Psoas muscle (tissue), 7 donors: ENCODE measurements at regions not wholly inside any gene's neighbourhood (a gene's known extent, or its start where the extent isn't known, plus 50 kb on each side); places are given as distances from the start of the nearest gene placed in this dataset.

Source experiments
- ATAC-seq, 4 donors: fragments of 200-7000 bp; cut with Tn5 transposase; one replicate each; pipeline ENCODE4 v1.9.1; 2020; ENCODE audit warnings: moderate library complexity in 3 of 4, mild to moderate bottlenecking in 2 of 4
- DNase-seq, 2 donors: peaks; one replicate each; pipeline ENCODE4 v3.0.0-alpha.2; 2020
- H3K27ac ChIP-seq: fragments of 200-600 bp; one replicate; pipeline ENCODE4 v1.8.0; 2022
- H3K27me3 ChIP-seq, 3 donors: fragments of 200-600 bp in 1 of 3; one replicate each; pipeline versions ENCODE4 v1.6.1 to v1.8.0; 2013 to 2022; ENCODE audit warnings: low read length in 2 of 3, mild to moderate bottlenecking in 2 of 3, moderate library complexity in 1 of 3; ENCODE audit not compliant: insufficient read depth in 3 of 3
- H3K36me3 ChIP-seq, 2 donors: fragments of 200-600 bp in 1 of 2; one replicate each; pipeline versions ENCODE4 v1.6.1 to v1.8.0; 2013 to 2022; ENCODE audit warnings: low read depth in 1 of 2, mild to moderate bottlenecking in 1 of 2, moderate library complexity in 1 of 2; ENCODE audit not compliant: insufficient read depth in 1 of 2
- H3K4me1 ChIP-seq: fragments of 200-600 bp; one replicate; pipeline ENCODE4 v1.8.0; 2022
- H3K4me3 ChIP-seq: fragments of 200-600 bp; one replicate; pipeline ENCODE4 v1.8.0; 2022; ENCODE audit warnings: mild to moderate bottlenecking
- H3K9me3 ChIP-seq: fragments of 200-600 bp; one replicate; pipeline ENCODE4 v1.8.0; 2022
- CTCF ChIP-seq: fragments of 200-600 bp; IDR thresholded peaks from one replicate; pipeline ENCODE4 v1.8.0; 2022; ENCODE audit warnings: antibody characterized with exemption
- WGBS, 3 donors: extraction: QIAGEN DNeasy Blood & Tissue Kit; methylation state at CpG; one replicate each; pipeline versions ENCODE4 v1.1.6 to v1.1.7; 2013; 5-methylcytosine and 5-hydroxymethylcytosine counted together
- intact Hi-C, 2 donors: fragments of 100-400 bp; cut with DNase I; formaldehyde crosslinking; loops; one replicate each; pipeline versions ENCODE4 v1.11.0 to v1.14.2; 2022
- donor health status: healthy with polysubstance abuse.
- donor health status: DM: no; HTN: no; CAD: no; lungs with moderate emphysema.
- donor health status: Bipolar disorder and iron deficiency.
- donor health status: healthy.
- donor health status: DM: yes; HTN: yes; CAD: no.
- donor health status: DM: no; HTN: no; CAD: no.
- donor health status: DM: yes; HTN: yes; CAD: no.

GRCh38 chr4:27248829-27249228 lies 388.2 kb downstream of the STIM2 start:
- no peak overlapping the region for H3K4me3 ChIP-seq
- H3K27me3 ChIP-seq: no peaks in the 10 kb centered on the region
- 50 to 52% (median 51%) methylated on average over 2 of the region's 2 CpGs for WGBS, 3 donors
- no peak overlapping the region for H3K27ac ChIP-seq
- TF ChIP-seq CTCF: no peak
- intact Hi-C loops: no loop called here
- ATAC-seq (peak in 3 of 4 donors; percentile 28 to 57 (median 42)), DNase-seq (no peak)
- no peaks in the 10 kb centered on the region for H3K4me1 ChIP-seq
- no peaks in the 10 kb centered on the region for H3K9me3 ChIP-seq
- no peaks in the 10 kb centered on the region for H3K36me3 ChIP-seq

GRCh38 chr4:27251771-27252170 lies 391.1 kb downstream of the STIM2 start:
- Histone ChIP-seq H3K27ac (no peak overlapping the region), H3K36me3 (no peaks in the 10 kb centered on the region), H3K4me1 (no peaks in the 10 kb centered on the region), H3K27me3 (no peaks in the 10 kb centered on the region), H3K9me3 (no peaks in the 10 kb centered on the region), H3K4me3 (no peak overlapping the region)
- 29 to 41% (median 35%) methylated on average over 2 of the region's 2 CpGs for WGBS, 3 donors
- no peak for ATAC-seq
- intact Hi-C loops: no loop called here
- no peak for TF ChIP-seq CTCF
- no peak for DNase-seq

GRCh38 chr4:27267339-27267969 lies 406.8 kb downstream of the STIM2 start:
- no peak for TF ChIP-seq CTCF
- no peaks in the 10 kb centered on the region for H3K9me3 ChIP-seq
- peak in 1 of 4 donors; percentile 51 for ATAC-seq
- DNase-seq: no peak
- no peak overlapping the region for H3K4me3 ChIP-seq
- intact Hi-C loops: no loop called here
- H3K4me1 ChIP-seq: no peaks in the 10 kb centered on the region
- 68 to 71% (median 69%) methylated on average over 7 of the region's 7 CpGs for WGBS, 3 donors
- no peak overlapping the region for H3K27ac ChIP-seq
- no peaks in the 10 kb centered on the region for H3K36me3 ChIP-seq
- H3K27me3 ChIP-seq: no peaks in the 10 kb centered on the region

- H3K4me3 ChIP-seq: no peak overlapping the region
- no peak overlapping the region for H3K27ac ChIP-seq
- H3K4me1 ChIP-seq: no peaks in the 10 kb centered on the region
- no peak for TF ChIP-seq CTCF
- 76 to 81% (median 80%) methylated on average over 4 of the region's 4 CpGs for WGBS, 3 donors
- DNase-seq (no peak), ATAC-seq (no peak)
- intact Hi-C loops: no loop called here
- H3K27me3 ChIP-seq: no peaks in the 10 kb centered on the region
- H3K9me3 ChIP-seq: no peaks in the 10 kb centered on the region
- H3K36me3 ChIP-seq: no peaks in the 10 kb centered on the region
These were observed 407.3 kb downstream of the STIM2 start for GRCh38 chr4:27267970-27268355.

GRCh38 chr4:27270435-27270834 lies 409.8 kb downstream of the STIM2 start:
- H3K27me3 ChIP-seq: no peaks in the 10 kb centered on the region
- H3K27ac ChIP-seq: no peak overlapping the region
- no peak for TF ChIP-seq CTCF
- no peak overlapping the region for H3K4me3 ChIP-seq
- DNase-seq (no peak), ATAC-seq (no peak)
- 82 to 85% (median 82%) methylated on average over 1 of the region's 1 CpG for WGBS, 3 donors
- intact Hi-C loops: no loop called here
- H3K4me1 ChIP-seq: no peaks in the 10 kb centered on the region
- no peaks in the 10 kb centered on the region for H3K9me3 ChIP-seq
- no peaks in the 10 kb centered on the region for H3K36me3 ChIP-seq
